Forelimb muscle (tissue), 1 donor: ENCODE measurements at regions not wholly inside any gene's neighbourhood (a gene's known extent, or its start where the extent isn't known, plus 50 kb on each side); places are given as distances from the start of the nearest gene placed in this dataset.
"Not testable (repeated sequence)": the region's sequence is repeated elsewhere in the genome, so short reads cannot be mapped to it uniquely, and the experiment has no call there.

Experiments used
- DNase-seq: peaks from one replicate; pipeline ENCODE4 v3.0.0-alpha.2; 2013; ENCODE audit warnings: low read depth

DNA sequence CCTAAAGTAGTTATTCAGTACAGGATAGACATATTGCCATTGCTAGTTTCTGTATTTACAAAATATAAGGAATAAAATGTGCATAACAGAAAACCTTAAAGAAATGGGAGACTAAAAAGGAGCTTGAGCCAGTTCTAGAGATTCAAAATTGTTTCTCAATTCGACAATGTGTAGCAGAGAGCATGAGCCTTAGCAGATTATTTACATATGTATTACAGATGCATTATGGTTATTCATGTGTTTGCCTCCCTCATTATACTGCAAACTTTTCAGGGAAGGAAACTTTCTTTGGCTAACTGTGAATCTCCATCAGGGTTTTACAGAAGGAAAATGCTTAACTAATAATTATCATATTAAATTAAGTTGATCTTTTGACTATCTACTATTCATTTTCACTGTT, 854.4 kb upstream of the SLC39A10 start:
- no peak for DNase-seq

- not testable (repeated sequence) for DNase-seq
Observed at GRCh38 chr2:194787071-194787470, 870.0 kb upstream of the SLC39A10 start.

GRCh38 chr2:194771394-194771793, 885.6 kb upstream of the SLC39A10 start:
- DNase-seq = not testable (repeated sequence)

DNA sequence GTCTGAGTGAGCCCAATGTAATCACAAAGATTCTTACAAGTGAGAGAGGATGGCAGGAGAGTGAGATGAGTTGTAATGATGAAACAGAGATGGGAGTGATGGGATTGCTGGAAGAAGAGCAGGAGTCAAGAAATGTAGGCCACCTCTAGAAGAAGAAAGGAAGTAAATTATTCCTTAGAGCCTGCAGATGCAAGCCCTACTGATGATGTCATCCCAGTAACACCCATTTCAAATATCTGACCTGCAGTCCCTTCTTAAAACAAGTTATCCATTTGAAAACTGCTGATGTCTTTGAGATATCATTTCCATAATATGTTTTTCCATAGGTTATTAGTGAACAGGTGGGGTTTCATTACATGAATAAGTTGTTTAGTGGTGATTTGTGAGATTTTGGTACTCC, 888.0 kb upstream of the SLC39A10 start:
- DNase-seq = no peak

DNA sequence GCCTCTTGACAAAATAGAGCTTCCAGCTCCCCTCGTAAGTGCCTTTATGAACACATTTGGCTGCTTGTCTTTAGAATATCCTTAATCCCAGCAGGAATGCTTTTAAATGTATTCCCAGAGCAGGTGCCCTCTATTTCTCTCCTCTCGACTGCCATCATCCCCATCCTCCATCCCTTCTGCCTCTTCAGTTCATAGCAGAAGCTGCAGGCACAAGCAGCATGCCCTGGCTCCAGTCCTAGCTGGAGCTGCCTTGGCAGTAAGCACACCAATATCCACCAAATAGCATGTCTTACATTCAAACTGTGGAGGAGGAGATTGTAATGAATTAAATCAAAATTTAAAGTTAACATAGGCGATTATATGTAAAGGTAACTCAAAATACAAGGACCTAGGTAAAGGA, 891.3 kb upstream of the SLC39A10 start:
- no peak for DNase-seq

DNA sequence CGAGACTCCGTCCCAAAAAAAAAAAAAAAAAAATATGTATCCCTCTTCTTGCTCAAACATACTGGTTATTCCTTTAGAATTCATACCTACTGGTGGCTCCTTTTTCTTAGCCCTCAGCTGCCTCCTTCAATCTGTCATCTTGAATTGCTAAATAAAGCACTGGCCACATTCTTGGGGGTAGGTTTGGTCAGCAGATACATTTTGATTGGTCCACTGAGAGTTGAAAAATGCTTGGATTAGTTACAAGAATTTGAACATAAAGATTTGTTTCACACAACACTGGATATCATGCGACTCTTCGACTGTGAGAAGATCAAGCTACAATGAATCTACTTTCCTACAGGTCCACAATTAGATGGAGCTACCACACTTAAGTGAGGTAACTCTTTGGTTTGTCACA, 906.1 kb upstream of the SLC39A10 start:
- DNase-seq = no peak

GRCh38 chr2:194745557-194746146, 911.4 kb upstream of the SLC39A10 start:
- DNase-seq = no peak

- DNase-seq = no peak
Observed at GRCh38 chr2:194742706-194743105, 914.3 kb upstream of the SLC39A10 start.

DNA sequence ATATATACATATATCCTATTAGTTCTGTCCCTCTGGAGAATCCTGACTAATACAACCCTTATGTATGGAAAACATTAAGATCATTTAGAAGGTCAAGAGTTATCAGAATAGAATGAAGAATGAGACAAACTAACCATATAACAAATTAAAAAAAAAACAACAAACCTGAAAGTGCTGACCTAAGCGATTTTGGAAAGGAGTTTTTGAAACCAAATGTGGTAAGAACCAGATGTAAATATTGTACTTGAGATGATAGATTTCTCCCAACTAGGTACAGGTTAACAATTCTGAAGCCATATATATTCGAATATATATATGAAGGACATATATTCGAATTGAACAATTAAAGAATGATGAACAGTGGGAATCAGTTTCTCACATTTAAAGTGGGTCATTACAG, 917.8 kb upstream of the SLC39A10 start:
- DNase-seq = no peak

DNA sequence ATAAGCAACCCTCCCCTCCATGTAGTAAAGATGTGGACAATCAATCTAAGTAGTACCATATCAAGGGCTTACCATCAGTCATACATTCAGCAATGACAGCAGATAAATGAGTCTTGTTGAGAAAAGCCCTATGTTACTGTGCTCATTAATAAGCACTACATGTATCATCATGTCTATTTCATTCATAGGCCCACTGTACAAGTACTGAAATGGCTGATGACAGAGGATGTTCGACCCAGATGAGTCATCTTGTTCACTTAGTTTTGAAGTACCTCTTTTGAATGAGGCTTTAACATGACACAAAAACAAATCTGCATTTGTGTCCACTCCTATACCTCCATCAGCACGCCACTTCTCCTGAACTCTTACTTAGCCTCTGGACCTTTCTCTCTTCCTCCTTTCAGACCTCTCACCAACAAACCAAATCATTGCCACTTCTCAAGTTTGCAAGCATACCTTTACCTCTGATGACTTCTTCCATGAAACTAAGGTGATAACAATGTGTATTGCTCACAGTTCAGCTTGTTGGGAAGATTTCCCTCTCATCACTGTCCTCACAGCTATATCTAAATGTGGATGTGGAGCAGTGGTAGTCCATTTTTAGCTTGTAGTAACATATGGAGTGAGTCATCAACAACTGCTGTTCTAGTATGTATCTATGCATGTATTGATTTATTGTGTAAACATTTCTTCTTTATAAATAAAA, 921.0 kb upstream of the SLC39A10 start:
- DNase-seq = no peak

DNA sequence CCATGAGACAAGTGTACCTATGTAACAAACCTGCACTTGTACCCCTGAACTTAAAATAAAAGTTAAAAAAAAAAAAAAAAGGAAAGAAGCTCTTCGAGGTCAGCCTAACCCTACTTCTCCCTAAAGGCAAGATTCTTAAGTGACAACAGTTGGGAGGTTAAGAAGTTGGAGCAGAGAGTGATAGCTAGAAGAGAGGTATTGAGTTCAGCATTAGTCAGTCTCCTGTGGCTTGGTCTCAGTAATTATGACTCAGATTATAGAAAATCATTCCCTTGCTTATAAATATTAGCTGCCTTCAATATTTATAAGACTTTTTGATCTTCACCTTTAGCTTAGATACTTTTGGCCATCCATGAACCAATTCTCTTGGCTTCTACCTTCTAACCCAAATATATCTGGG, 926.8 kb upstream of the SLC39A10 start:
- DNase-seq = no peak

DNA sequence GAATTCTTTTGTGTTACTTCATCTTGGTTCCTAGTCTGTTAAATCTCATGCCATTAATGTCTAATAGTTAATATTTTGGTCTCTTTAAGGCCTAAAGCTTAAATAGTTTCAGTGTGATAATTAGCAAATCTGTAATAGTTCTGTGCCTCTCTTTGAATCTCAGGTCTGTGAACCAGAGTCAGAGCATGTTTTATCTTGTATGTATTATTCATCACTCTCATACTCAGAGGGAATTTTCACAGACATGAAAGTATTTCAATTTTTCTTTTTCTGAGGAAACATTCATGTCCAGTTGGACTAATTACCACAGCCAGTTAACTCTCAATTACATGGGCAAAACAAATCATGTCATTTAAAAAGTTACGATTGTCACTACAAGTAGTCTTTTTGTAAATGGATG, 931.9 kb upstream of the SLC39A10 start:
- DNase-seq = no peak

- no peak for DNase-seq
Observed at GRCh38 chr2:194723446-194723845, 933.6 kb upstream of the SLC39A10 start.

GRCh38 chr2:194721227-194721626, 935.8 kb upstream of the SLC39A10 start:
- no peak for DNase-seq

- no peak for DNase-seq
Observed at GRCh38 chr2:194720462-194720861, 936.6 kb upstream of the SLC39A10 start.

DNA sequence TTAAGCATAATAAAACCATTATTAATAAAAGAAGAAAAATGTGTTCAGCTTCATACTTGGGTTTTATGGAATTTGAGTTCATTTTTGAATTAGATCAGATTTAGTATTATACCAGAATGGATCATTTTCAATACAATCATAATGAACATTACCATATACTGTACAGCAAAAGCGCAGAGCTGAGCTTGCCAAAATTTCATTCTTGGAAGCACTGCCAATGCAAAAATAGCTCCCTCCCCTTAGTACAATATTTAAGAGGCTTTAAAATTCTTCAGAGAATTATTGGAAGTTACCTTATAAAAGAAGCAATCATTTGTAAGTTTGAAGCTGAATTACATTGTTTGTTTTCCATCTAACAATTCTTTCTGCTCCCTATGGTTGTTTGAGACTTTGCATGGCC, 938.1 kb upstream of the SLC39A10 start:
- peak; percentile 32 for DNase-seq

DNA sequence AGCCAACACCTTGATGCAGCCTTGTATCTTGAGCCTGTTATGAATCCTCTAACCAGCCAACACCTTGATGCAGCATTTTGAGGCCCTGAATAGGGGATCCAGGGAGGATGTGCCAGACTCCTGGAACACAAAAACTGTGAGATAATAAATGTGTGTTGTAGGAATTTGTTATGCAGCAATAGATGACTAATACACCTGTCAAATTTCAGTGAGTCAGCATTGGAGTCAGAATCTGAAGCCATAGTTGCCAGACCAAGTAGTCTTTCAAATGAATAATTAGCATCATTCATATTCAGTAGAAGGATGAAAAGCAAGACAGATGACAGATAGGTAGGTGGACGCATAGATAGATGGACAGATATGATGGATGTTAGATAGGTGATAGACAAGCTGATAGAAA, 942.5 kb upstream of the SLC39A10 start:
- DNase-seq = no peak

GRCh38 chr2:194709840-194710239, 947.2 kb upstream of the SLC39A10 start:
- DNase-seq = no peak

- no peak for DNase-seq
Observed at GRCh38 chr2:194706179-194706578, 950.8 kb upstream of the SLC39A10 start.

GRCh38 chr2:194705398-194705797, 951.6 kb upstream of the SLC39A10 start:
- no peak for DNase-seq

GRCh38 chr2:194700726-194701125, 956.3 kb upstream of the SLC39A10 start:
- no peak for DNase-seq

- no peak for DNase-seq
Observed at GRCh38 chr2:194700116-194700515, 956.9 kb upstream of the SLC39A10 start.

GRCh38 chr2:194698012-194698411, 959.0 kb upstream of the SLC39A10 start:
- DNase-seq = no peak

- no peak for DNase-seq
Observed at GRCh38 chr2:194697439-194697838, 959.6 kb upstream of the SLC39A10 start.
